Activated CD4-positive, alpha-beta T cell treated with anti-CD3 and anti-CD28 coated beads, Interleukin-2, amount 50 U/mL, for 48 hours (primary cell): ENCODE measurements at regions not wholly inside any gene's neighbourhood (a gene's known extent, or its start where the extent isn't known, plus 50 kb on each side); places are given as distances from the start of the nearest gene placed in this dataset.

Source experiments
- DNase-seq, 2 experiments: peaks; one replicate each; pipeline ENCODE4 v3.0.0-alpha.2; 2020

GRCh38 chr7:81648716-81649115 is 121.1 kb downstream of the HGF start:
- DNase-seq: no peak

- no peak for DNase-seq
Measured at GRCh38 chr7:81645435-81645834, 124.4 kb downstream of the HGF start.

- DNase-seq: no peak
Measured at GRCh38 chr7:81641873-81642272, 128.0 kb downstream of the HGF start.

- no peak for DNase-seq
Measured at GRCh38 chr7:81638198-81638597, 131.6 kb downstream of the HGF start.

- DNase-seq: no peak
Measured at GRCh38 chr7:81637534-81637933, 132.3 kb downstream of the HGF start.

- no peak for DNase-seq
Measured at GRCh38 chr7:81632418-81632817, 137.4 kb downstream of the HGF start.

- DNase-seq: no peak
Measured at GRCh38 chr7:81630600-81630999, 139.2 kb downstream of the HGF start.

- no peak for DNase-seq
Measured at GRCh38 chr7:81629702-81630101, 140.1 kb downstream of the HGF start.

- no peak for DNase-seq
Measured at GRCh38 chr7:81628951-81629350, 140.9 kb downstream of the HGF start.

GRCh38 chr7:81627536-81628287 is 142.1 kb downstream of the HGF start:
- DNase-seq: no peak

- DNase-seq: no peak
Measured at GRCh38 chr7:81626008-81626407, 143.8 kb downstream of the HGF start.

- DNase-seq: no peak
Measured at GRCh38 chr7:81624650-81625631, 144.9 kb downstream of the HGF start.

- no peak for DNase-seq
Measured at GRCh38 chr7:81624021-81624592, 145.7 kb downstream of the HGF start.

GRCh38 chr7:81623251-81623855 is 146.5 kb downstream of the HGF start:
- DNase-seq: no peak

GRCh38 chr7:81621893-81622292 is 148.0 kb downstream of the HGF start:
- DNase-seq: no peak

- no peak for DNase-seq
Measured at GRCh38 chr7:81618396-81619014, 151.3 kb downstream of the HGF start.

- DNase-seq: no peak
Measured at GRCh38 chr7:81616951-81617350, 152.9 kb downstream of the HGF start.

- no peak for DNase-seq
Measured at GRCh38 chr7:81611805-81612204, 158.0 kb downstream of the HGF start.

GRCh38 chr7:81611040-81611439 is 158.8 kb downstream of the HGF start:
- DNase-seq: no peak

- DNase-seq: no peak
Measured at GRCh38 chr7:81608748-81609382, 161.0 kb downstream of the HGF start.

GRCh38 chr7:81607987-81608386 is 161.9 kb downstream of the HGF start:
- no peak for DNase-seq
